Stimulated activated CD4-positive, alpha-beta T cell treated with anti-CD3 and anti-CD28 coated beads, Interleukin-4, amount 100 ng/mL, for 1 hour (primary cell): ENCODE measurements at regions not wholly inside any gene's neighbourhood (a gene's known extent, or its start where the extent isn't known, plus 50 kb on each side); places are given as distances from the start of the nearest gene placed in this dataset.
A peak's percentile ranks its signal among the peaks of the same experiment; 100 is the strongest.

Source experiments
- DNase-seq: peaks from one replicate; pipeline ENCODE4 v3.0.0-alpha.2; 2020

- DNase-seq = no peak
Observed at GRCh38 chr4:81860111-81860510, 388.4 kb upstream of the RASGEF1B start.

- DNase-seq = no peak
Observed at GRCh38 chr4:81854406-81854805, 382.7 kb upstream of the RASGEF1B start.

GRCh38 chr4:81852031-81852715 lies 380.5 kb upstream of the RASGEF1B start:
- no peak for DNase-seq

GRCh38 chr4:81850701-81851100 lies 379.0 kb upstream of the RASGEF1B start:
- no peak for DNase-seq

GRCh38 chr4:81845761-81846160 lies 374.1 kb upstream of the RASGEF1B start:
- DNase-seq = no peak

GRCh38 chr4:81845273-81845672 lies 373.6 kb upstream of the RASGEF1B start:
- no peak for DNase-seq

- peak; percentile 72 for DNase-seq
Observed at GRCh38 chr4:81844717-81845116, 373.0 kb upstream of the RASGEF1B start.

GRCh38 chr4:81839347-81840042 lies 367.8 kb upstream of the RASGEF1B start:
- no peak for DNase-seq

- DNase-seq = no peak
Observed at GRCh38 chr4:81838586-81838985, 366.9 kb upstream of the RASGEF1B start.

GRCh38 chr4:81836716-81837115 lies 365.0 kb upstream of the RASGEF1B start:
- no peak for DNase-seq

GRCh38 chr4:81833576-81833975 lies 361.9 kb upstream of the RASGEF1B start:
- DNase-seq = no peak

- no peak for DNase-seq
Observed at GRCh38 chr4:81828991-81829390, 357.3 kb upstream of the RASGEF1B start.

- DNase-seq = peak; percentile 2
Observed at GRCh38 chr4:81827577-81828202, 356.0 kb upstream of the RASGEF1B start.

- no peak for DNase-seq
Observed at GRCh38 chr4:81826817-81827424, 355.2 kb upstream of the RASGEF1B start.

- no peak for DNase-seq
Observed at GRCh38 chr4:81826335-81826734, 354.6 kb upstream of the RASGEF1B start.

- no peak for DNase-seq
Observed at GRCh38 chr4:81818385-81818920, 346.7 kb upstream of the RASGEF1B start.

- DNase-seq = no peak
Observed at GRCh38 chr4:81816031-81816761, 344.5 kb upstream of the RASGEF1B start.

- no peak for DNase-seq
Observed at GRCh38 chr4:81814987-81815541, 343.4 kb upstream of the RASGEF1B start.

GRCh38 chr4:81811562-81812293 lies 340.0 kb upstream of the RASGEF1B start:
- DNase-seq = no peak

GRCh38 chr4:81808011-81808672 lies 336.4 kb upstream of the RASGEF1B start:
- DNase-seq = no peak

GRCh38 chr4:81807386-81807785 lies 335.7 kb upstream of the RASGEF1B start:
- DNase-seq = no peak
